ENCODE measurements at regions not wholly inside any gene's neighbourhood (a gene's known extent, or its start where the extent isn't known, plus 50 kb on each side); places are given as distances from the start of the nearest gene placed in this dataset.

DNA sequence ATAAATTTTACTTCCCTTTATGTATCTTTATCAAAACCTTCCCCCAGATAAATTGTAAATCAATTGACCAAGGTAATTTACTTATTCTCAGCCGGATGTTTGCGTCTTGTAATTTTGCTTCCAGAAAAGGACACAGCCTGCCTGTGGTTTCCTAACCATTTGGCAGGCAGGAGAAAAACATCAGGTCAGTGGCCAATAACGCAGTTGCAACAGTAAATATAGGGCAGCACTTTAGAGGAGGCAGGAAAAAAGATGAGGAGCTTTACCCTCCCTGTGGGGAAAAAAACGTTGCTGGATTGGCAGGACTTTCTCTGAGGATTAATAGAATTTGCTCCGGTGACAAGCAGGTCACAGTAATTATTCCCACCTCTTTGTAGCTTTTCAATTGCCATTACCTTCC, 2618.1 kb downstream of the ARAP2 start:
- H3K9me3 ChIP-seq = no peaks in the 10 kb centered on the region
- no peak overlapping the region for H3K4me2 ChIP-seq
- CTCF ChIA-PET = no interaction called here
- H3K27ac ChIP-seq = no peak overlapping the region
- ATAC-seq = no peak
- no peak overlapping the region for H3K4me3 ChIP-seq
- no peak for TF ChIP-seq MAFK (IDR thresholded peaks at IDR 0.05; ENCODE audit: partially characterized antibody)
- no peak for TF ChIP-seq HOXB13 (CRISPR knock-in tag; IDR thresholded peaks at IDR 0.05; ENCODE audit: low read depth)
- no peak for TF ChIP-seq CHD4 (IDR thresholded peaks at IDR 0.05; ENCODE audit: borderline replicate concordance)
- no peak for TF ChIP-seq GATA3 (IDR thresholded peaks at IDR 0.05; ENCODE audit: borderline replicate concordance)
- no peak for TF ChIP-seq MAZ (IDR thresholded peaks at IDR 0.05; ENCODE audit: borderline replicate concordance, low read depth, low read length)
- no peak for TF ChIP-seq SREBF2 (IDR thresholded peaks at IDR 0.05)
- no peak for TF ChIP-seq HOXB5 (CRISPR knock-in tag; IDR thresholded peaks at IDR 0.05)
- TF ChIP-seq JUN (IDR thresholded peaks at IDR 0.05) = no peak
- TF ChIP-seq KDM1A (IDR thresholded peaks at IDR 0.05; ENCODE audit: low read depth) = no peak
- TF ChIP-seq NR3C1 (IDR thresholded peaks at IDR 0.05) = no peak
- TF ChIP-seq POLR2AphosphoS2 (conservative IDR thresholded peaks at IDR 0.05; ENCODE audit: low read length) = no peak
- TF ChIP-seq, protein P1, sequence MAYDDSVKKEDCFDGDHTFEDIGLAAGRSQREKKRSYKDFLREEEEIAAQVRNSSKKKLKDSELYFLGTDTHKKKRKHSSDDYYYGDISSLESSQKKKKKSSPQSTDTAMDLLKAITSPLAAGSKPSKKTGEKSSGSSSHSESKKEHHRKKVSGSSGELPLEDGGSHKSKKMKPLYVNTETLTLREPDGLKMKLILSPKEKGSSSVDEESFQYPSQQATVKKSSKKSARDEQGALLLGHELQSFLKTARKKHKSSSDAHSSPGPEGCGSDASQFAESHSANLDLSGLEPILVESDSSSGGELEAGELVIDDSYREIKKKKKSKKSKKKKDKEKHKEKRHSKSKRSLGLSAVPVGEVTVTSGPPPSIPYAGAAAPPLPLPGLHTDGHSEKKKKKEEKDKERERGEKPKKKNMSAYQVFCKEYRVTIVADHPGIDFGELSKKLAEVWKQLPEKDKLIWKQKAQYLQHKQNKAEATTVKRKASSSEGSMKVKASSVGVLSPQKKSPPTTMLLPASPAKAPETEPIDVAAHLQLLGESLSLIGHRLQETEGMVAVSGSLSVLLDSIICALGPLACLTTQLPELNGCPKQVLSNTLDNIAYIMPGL (CRISPR knock-in tag; IDR thresholded peaks at IDR 0.05; ENCODE audit: borderline replicate concordance) = no peak
- TF ChIP-seq CHD2 (IDR thresholded peaks at IDR 0.05; ENCODE audit: low read length, partially characterized antibody) = no peak
- TF ChIP-seq HOXA7 (CRISPR knock-in tag; IDR thresholded peaks at IDR 0.05) = no peak
- no peak for TF ChIP-seq RNF2 (IDR thresholded peaks at IDR 0.05; ENCODE audit: borderline replicate concordance, low read depth)
- TF ChIP-seq, protein P2, sequence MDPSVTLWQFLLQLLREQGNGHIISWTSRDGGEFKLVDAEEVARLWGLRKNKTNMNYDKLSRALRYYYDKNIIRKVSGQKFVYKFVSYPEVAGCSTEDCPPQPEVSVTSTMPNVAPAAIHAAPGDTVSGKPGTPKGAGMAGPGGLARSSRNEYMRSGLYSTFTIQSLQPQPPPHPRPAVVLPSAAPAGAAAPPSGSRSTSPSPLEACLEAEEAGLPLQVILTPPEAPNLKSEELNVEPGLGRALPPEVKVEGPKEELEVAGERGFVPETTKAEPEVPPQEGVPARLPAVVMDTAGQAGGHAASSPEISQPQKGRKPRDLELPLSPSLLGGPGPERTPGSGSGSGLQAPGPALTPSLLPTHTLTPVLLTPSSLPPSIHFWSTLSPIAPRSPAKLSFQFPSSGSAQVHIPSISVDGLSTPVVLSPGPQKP (IDR thresholded peaks at IDR 0.05; ENCODE audit: low read depth, low read length) = no peak
- TF ChIP-seq EHMT2 (IDR thresholded peaks at IDR 0.05; ENCODE audit: low read depth) = no peak
- DNase-seq (ENCODE audit: low read depth in 1 of 2, low spot score in 1 of 2) = no peak
- H3K4me1 ChIP-seq = no peaks in the 10 kb centered on the region
- FAIRE-seq = no peak
- POLR2A ChIA-PET = no interaction called here
- 28% methylated on average over 5 of the region's 5 CpGs for WGBS (ENCODE audit: missing lambda C conversion rate)

DNA sequence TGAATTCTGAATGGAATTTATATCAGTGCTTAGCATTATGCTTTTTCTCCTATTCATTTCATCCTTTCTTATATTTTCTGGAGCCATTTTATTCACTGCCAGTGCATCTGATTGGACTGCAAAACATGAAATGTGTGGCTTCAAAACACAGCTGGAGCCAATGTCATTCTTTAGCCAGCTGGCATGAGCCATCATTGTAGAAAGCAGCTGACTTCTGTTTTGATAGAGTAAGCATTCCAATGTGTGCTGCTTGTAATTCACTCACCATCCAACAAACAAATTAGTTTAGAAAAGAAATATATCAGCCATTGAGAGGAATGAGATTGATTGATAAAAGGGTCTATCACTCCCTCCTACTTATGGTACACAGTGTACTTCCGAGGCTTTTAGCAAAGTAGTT, 2616.0 kb downstream of the ARAP2 start:
- TF ChIP-seq POLR2AphosphoS2 (conservative IDR thresholded peaks at IDR 0.05; ENCODE audit: low read length) = no peak
- TF ChIP-seq, protein P3, sequence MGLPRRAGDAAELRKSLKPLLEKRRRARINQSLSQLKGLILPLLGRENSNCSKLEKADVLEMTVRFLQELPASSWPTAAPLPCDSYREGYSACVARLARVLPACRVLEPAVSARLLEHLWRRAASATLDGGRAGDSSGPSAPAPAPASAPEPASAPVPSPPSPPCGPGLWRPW (IDR thresholded peaks at IDR 0.05) = no peak
- no peak for TF ChIP-seq KDM5A (IDR thresholded peaks at IDR 0.05)
- no peak for TF ChIP-seq CBX2 (IDR thresholded peaks at IDR 0.05; ENCODE audit: borderline replicate concordance, low read depth)
- no peak for TF ChIP-seq ZNF302 (CRISPR knock-in tag; IDR thresholded peaks at IDR 0.05)
- TF ChIP-seq ZSCAN20 (CRISPR knock-in tag; IDR thresholded peaks at IDR 0.05) = no peak
- TF ChIP-seq, protein P4, sequence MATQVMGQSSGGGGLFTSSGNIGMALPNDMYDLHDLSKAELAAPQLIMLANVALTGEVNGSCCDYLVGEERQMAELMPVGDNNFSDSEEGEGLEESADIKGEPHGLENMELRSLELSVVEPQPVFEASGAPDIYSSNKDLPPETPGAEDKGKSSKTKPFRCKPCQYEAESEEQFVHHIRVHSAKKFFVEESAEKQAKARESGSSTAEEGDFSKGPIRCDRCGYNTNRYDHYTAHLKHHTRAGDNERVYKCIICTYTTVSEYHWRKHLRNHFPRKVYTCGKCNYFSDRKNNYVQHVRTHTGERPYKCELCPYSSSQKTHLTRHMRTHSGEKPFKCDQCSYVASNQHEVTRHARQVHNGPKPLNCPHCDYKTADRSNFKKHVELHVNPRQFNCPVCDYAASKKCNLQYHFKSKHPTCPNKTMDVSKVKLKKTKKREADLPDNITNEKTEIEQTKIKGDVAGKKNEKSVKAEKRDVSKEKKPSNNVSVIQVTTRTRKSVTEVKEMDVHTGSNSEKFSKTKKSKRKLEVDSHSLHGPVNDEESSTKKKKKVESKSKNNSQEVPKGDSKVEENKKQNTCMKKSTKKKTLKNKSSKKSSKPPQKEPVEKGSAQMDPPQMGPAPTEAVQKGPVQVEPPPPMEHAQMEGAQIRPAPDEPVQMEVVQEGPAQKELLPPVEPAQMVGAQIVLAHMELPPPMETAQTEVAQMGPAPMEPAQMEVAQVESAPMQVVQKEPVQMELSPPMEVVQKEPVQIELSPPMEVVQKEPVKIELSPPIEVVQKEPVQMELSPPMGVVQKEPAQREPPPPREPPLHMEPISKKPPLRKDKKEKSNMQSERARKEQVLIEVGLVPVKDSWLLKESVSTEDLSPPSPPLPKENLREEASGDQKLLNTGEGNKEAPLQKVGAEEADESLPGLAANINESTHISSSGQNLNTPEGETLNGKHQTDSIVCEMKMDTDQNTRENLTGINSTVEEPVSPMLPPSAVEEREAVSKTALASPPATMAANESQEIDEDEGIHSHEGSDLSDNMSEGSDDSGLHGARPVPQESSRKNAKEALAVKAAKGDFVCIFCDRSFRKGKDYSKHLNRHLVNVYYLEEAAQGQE (IDR thresholded peaks at IDR 0.05) = no peak
- TF ChIP-seq RNF2 (IDR thresholded peaks at IDR 0.05; ENCODE audit: borderline replicate concordance, low read depth) = no peak
- TF ChIP-seq, protein P5, sequence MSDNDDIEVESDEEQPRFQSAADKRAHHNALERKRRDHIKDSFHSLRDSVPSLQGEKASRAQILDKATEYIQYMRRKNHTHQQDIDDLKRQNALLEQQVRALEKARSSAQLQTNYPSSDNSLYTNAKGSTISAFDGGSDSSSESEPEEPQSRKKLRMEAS (IDR thresholded peaks at IDR 0.05) = no peak
- TF ChIP-seq POLR2A (IDR thresholded peaks at IDR 0.05; ENCODE audit: low read length) = no peak
- no peak for TF ChIP-seq NR3C1 (IDR thresholded peaks at IDR 0.05)
- TF ChIP-seq FOXS1 (CRISPR knock-in tag; IDR thresholded peaks at IDR 0.05) = no peak
- no peak for TF ChIP-seq FOSL2 (IDR thresholded peaks at IDR 0.05)
- no peak for TF ChIP-seq FOSL2 (CRISPR knock-in tag; IDR thresholded peaks at IDR 0.05)
- TF ChIP-seq, protein P6, sequence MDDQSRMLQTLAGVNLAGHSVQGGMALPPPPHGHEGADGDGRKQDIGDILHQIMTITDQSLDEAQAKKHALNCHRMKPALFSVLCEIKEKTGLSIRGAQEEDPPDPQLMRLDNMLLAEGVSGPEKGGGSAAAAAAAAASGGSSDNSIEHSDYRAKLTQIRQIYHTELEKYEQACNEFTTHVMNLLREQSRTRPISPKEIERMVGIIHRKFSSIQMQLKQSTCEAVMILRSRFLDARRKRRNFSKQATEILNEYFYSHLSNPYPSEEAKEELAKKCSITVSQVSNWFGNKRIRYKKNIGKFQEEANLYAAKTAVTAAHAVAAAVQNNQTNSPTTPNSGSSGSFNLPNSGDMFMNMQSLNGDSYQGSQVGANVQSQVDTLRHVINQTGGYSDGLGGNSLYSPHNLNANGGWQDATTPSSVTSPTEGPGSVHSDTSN (IDR thresholded peaks at IDR 0.05) = no peak
- Histone ChIP-seq H3K9me3 (no peaks in the 10 kb centered on the region), H3K4me3 (no peak overlapping the region), H3K27ac (no peak overlapping the region), H3K4me1 (no peaks in the 10 kb centered on the region), H3K4me2 (no peak overlapping the region)
- 10% methylated on average over 1 of the region's 1 CpG for WGBS (ENCODE audit: missing lambda C conversion rate)
- FAIRE-seq (no peak), DNase-seq (ENCODE audit: low read depth in 1 of 2, low spot score in 1 of 2) (no peak), ATAC-seq (no peak)
- POLR2A ChIA-PET = no interaction called here
- CTCF ChIA-PET = no interaction called here
